ENCODE measurements at regions not wholly inside any gene's neighbourhood (a gene's known extent, or its start where the extent isn't known, plus 50 kb on each side); places are given as distances from the start of the nearest gene placed in this dataset.
A peak's percentile ranks its signal among the peaks of the same experiment; 100 is the strongest.
"Not testable (repeated sequence)": the region's sequence is repeated elsewhere in the genome, so short reads cannot be mapped to it uniquely, and the experiment has no call there.

DNA sequence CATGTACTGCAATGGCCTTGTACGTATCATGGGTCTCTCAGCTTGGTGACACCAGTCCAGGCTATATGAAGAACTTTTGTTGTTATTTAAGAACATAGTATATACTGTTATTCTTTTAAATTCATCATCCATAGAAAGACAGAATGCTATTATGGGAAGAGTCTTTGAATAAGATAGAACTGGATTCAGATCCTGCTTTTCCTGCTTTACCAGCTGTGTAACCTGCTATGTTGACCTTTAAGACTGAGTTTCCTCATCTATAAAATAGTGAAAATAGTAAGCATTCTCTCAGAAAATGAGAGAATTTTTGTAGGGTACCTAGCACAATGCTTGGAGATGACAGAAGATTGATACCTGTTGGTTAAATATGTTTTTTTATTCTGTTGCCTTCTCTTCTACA lies 204.1 kb upstream of the TBL1XR1 start:
- DNase-seq: no peak

DNA sequence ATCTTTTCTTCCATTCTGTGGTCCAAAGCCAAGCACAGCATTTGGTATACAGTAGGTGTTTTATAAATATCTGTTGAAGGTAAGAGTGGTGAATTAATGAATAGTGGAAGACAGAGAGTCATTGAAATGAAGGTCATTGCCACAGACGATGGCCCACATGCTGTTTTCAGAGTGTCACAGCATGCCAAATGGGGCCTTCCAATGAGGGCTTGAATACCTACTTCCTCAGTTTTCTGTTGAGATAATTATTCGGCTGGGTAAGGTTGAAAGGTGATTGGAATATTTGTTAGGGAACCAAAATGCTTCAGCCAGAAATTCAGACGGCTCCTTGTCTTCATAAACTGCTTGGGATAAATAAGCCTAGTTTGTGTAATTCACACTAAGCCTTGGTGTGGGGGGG lies 205.3 kb upstream of the TBL1XR1 start:
- no peak for DNase-seq

DNA sequence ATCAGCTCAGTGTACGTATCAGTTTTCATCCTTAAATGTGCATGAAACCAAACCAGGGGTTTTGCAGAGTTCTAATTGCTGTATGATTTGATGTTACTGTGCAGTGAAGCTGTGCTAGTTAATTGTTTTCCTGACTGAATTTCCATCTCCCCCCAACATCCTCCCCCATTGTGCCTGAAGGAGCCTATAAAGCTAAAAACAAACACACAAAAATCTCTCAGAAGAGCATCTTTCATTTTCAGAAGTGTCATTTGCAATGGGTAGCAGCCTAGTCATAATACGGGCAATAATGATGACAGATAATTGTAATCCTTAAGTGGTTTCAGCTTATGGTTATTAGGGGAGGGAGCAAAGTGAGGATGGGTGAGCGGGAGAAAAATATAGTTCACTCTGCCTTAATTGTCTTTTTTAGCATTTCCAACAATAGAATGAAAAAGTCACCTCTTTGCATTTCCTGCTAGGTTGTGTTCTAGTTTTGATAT lies 207.9 kb upstream of the TBL1XR1 start:
- no peak for DNase-seq

DNA sequence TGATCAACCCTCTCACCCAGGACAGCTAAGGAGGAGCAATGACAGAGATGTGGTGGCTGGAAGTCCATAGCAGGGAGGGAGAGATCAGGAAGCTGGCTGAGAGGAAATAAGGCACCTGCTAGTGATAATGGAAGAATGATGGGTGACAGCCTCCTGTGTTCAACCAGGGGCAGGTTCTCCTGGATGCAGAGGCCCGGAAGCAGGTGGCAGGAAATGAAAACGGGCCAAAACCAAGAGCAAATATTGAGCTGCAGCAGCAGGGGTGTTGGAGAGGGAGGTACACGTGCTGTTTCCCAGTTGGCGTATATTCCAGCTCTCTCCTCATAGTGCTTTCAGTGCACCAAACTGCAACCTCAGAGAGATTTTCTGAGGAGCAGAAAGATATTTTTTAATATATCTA lies 213.4 kb upstream of the TBL1XR1 start:
- DNase-seq: peak in 1 of 2 experiments; percentile 2

DNA sequence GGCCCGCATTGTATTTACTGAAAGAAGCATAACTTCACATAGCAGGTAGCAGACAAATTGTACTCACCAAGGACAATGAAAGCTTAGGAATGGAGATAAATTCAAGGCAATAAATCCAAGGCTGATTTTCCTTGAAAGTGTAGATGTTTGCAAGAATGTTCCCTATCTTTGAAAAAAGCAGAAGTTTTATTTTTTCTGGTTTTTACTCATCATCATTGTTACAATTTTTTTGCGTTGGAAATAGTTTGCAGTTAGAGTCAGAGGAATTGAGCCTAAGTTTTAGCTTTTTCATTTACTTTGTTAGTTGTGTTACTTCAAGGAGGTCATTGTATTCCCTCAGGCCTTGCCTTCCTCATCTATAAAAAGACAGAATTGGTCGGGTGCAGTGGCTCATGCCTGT lies 213.9 kb upstream of the TBL1XR1 start:
- DNase-seq: no peak

DNA sequence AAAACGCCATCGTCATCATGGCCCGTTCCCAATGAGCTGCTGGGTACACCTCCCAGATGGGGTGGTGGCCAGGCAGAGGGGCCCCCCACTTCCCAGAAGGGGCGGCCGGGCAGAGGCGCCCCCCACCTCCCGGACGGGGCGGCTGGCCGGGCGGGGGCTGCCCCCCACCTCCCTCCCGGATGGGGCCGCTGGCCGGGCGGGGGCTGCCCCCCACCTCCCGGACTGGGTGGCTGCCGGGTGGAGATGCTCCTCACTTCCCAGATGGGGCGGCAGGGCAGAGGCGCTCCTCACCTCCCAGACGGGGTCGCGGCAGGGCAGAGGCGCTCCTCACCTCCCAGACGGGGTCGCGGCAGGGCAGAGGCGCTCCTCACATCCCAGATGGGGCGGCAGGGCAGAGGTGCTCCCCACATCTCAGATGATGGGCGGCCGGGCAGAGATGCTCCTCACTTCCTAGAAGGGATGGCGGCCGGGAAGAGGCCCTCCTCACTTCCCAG lies 215.4 kb upstream of the TBL1XR1 start:
- not testable (repeated sequence) for DNase-seq

DNA sequence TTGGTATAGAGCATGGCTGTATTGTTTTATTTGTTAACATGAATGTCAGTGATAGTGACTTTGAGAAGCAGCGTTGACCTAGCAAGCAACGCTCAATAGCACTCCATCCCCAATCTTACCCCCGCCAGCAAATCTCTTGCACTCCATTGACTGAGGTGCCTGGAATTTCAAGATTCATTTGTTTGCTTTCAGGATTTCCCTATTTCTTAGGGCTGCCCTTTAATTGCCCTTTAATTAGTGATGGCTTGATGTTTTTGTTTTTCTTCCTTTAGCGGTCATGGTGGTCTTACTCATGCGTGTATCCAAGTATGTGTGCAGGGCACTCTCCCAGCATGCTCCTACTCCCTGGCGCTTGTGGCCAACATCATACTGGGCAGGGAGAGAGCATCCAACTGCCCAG lies 216.8 kb upstream of the TBL1XR1 start:
- no peak for DNase-seq

DNA sequence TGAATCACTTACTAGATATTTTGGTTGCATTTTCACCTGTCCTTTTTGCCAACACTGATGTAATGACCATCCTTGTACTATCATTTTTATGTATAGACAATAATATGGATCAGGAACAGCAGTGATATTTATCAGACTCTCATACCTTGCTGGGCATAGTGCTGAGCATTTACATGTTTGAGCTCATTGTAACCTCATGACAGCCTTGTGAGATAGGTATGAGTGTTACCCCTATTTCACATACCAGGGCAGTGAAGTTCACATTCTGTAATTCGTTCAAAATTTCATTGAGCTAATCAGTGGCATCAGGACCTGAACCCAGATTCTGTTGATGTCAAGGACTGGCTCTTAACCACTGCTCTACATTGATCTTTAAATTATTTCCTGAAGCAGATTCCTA lies 221.5 kb upstream of the TBL1XR1 start:
- no peak for DNase-seq

DNA sequence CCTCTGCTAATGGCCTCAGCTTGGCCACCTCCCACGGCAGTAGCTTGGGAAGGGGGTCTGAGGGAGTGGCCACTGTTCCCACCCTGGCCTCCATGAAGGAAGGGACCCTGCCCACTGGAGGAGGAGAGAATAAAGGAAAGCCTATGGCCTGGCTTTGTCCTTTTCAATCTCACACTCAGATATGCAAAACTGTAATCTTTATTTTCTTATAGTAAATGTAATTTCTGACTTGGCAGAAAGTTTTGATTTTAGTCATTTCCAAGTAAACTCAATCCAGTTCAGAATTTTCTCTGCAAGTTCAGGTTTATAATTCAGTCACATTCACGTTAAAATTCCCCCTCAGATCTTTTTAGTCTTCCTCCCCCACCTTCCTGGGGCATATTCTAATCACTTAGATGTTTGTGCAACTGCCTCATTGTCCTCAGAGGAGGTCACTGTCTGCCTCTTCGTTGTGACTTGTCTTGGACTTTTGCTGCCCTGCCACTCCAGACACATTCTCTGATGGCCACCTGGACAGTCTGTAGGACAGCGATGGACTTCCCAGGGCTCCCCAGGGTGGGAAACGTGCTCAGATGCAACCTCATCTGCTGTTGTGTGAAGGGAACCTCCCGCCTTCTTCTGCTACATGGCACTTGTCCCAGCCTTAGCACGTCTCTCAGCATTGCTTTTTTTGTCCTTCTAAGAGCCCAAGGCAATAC lies 222.8 kb upstream of the TBL1XR1 start:
- no peak for DNase-seq

DNA sequence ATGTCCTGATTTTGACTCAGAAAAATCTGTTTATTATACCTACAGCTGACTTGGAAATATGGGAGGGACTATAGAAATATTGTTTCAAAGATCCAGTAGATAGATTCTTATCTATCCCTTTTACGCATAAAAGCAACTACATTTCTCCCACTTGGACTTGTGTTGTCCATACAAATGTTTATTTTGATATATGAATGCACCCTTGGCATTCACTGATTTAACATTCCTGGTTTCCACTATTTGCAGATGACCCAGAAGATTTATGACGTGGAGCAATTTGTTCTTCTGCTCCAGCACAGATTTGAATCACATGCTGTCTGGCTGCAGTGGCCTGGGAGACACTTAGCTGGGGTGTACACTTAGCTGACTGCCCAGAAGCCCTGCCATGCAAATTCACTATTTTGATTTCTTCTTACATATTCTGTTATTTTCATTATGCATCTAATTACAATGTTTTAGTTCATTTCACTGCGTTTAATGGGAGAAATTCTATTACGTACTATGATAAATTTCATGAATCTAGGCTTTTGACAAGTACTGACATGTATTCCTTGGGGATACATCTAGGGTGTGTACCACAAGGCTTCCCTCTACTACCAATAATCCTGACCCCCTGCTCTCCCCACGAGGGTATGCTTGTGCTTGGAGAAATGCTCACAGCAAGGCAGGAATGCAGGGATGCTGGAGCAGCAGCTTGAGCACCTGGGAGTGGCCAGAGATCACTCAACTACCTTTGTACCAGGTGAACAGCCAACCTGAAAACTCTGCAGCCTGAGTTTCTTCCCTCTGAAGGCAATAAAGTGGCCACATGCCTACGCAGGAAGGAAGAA lies 223.6 kb upstream of the TBL1XR1 start:
- DNase-seq: no peak

DNA sequence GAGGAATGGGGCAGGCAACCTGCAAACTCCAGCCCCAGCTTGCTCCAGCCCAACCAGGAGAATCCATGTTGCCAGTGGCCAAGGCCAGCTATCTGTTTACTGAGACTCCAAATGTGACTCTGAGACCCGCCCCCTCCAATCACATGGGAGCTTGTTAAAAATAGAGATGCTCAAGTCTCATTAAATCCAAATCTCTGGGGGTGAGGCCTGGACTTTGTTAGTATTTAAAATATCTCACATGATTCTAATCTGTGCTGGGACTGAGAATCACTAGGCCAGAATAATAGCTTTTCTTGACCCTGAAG lies 224.2 kb upstream of the TBL1XR1 start:
- DNase-seq: no peak

DNA sequence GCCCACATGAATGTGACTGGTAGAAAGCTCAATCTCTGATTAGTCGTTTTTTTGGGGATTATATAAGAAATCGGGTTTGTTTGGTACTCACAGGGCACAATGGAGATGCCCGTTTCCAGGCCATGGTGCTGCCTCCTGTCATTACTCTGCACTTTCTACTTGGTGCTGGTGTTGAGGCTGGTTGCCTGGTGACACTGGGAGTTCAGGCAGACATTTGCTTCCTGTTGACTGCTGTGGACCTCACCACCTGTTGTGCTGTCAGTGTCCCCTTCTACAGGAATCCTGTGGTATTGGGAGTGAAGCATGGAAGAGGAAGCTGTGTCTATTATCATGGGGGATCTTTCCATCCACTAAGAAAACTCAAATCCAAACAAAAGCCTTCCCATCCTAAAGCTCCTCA lies 227.2 kb upstream of the TBL1XR1 start:
- DNase-seq: no peak

DNA sequence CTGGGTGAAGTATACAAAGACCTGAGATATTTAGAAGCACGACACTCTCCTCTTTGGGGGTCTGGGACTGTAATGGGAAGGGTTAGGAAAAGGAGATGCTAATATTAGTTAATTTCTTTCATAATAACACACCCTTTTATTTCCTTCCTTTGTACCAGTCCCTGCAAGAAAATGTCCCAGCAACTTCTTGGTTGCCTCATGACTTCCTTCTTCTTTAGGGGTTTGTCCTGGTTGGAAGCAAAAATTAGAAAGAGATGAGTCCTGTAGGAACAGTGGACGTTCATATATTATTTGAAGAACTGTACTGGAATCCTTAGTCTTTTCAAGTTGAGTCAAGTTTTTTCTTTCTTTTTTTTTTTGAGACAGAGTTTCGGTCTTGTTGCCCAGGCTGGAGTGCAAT lies 227.8 kb upstream of the TBL1XR1 start:
- DNase-seq: no peak

DNA sequence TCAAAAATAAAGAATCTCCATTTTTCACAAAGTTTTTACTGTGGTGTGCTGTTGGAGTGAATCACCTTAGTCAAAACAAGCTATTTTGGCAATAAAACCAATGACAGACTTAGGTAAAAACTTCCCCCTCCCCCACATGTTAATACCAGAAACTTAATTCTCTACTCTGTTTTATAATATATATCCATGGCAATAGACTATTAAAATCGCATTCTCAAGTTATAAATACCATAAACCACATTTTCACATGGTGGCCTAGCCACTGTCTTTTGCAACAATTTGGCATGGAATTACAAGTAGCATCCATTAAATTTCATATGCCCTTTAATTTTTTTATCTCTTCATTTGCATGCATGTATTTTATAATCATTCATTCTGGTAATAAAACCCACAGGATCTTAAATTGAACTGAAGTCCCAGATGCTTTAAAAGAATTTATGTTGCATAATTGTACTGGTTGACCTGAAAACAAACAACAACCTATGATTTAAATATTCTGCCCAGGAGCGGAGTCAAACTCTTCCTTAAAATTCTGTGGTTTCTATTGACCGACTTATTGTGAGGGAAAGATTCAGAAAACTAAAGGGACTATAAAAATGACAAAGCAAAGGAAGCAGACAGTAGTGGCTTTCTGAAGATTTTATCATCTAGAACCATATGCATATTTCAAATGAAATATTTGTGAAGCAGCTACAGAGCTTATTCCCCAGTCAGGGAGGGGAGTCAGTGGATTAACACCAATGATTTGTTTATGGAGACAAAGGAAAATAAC lies 229.0 kb upstream of the TBL1XR1 start:
- no peak for DNase-seq

DNA sequence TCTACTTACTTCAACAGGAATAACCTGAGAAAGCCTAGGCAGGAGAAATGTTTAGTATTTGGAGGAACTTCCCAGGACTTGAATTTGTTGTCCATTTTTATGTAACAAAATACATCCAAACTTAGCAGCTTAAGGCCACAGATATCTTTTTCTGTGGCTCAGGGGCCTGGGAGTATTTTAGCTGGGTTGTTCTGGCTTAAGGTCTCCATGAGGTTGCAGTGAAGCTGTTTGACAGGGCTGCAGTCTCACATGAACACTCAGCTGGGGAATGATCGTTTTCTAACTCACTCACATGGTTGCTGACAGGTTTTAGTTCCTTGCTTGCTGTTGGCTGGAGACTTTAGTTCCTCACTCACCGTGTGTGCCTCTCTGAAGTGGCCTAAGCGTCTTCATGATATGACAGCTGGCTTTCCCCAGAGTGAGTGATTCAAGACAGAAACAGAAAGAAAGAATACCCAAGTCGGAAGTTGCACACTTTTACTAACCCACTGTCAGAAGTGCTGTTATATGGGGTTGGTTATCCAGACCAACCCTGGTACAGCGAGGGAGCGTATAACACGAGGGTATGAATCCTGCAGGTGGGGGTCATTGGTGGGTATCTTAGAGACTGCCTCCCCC lies 229.7 kb upstream of the TBL1XR1 start:
- no peak for DNase-seq

DNA sequence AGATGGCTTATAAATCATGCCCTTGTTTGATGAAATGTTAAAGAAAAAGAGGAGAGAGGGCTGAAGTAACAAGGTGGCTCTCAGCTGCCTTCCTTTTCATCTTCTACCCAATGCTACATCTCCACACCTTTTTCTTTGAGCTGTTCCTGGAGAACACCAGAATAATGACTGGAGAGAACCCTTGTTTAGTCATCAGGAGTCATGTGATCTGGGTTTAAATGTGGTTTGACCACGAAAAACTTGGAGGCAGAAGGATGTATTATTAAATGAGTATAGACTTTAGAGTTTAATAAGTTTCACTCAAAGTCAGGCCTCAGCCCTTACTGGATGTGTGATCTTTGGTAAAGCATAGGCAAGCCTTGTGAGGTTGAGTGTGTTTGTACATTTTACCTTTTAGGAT lies 230.3 kb upstream of the TBL1XR1 start:
- DNase-seq: no peak

DNA sequence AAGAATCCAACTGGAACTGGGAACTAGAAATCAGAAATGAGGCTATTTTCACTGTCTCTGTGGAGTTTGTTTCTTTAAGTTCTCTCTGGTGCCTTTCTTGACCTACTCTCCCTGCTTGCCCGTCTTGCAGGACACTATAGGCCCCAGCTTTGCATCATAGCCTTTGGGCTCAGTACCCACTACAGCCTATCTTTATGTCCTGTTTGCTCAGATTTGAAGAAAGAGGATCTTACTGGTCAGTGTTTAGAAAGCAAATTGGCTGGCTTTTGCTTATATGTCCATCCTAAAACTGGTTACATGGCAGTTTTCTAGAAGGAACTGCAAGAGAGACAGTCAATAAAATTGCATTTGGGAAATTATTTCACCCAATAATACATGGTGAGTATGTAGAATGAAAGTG lies 231.8 kb upstream of the TBL1XR1 start:
- DNase-seq: no peak

DNA sequence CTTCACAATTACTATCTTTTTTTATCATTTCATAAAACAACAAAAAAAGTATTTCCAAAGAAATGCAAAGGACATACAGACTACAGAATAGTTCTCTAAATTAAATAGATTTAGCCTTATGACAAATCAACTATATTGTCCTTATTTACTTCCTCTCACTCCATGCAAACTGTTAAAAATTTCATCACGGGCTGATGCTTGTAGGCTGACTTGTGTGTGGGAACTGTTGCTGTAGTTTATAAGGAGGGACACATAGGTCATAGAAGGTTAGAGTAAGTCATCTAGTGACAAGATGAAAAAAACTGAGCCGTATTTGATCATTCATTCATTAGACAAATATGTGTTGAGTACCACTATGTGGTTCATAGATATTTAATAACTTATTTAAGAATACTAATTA lies 232.5 kb upstream of the TBL1XR1 start:
- no peak for DNase-seq

DNA sequence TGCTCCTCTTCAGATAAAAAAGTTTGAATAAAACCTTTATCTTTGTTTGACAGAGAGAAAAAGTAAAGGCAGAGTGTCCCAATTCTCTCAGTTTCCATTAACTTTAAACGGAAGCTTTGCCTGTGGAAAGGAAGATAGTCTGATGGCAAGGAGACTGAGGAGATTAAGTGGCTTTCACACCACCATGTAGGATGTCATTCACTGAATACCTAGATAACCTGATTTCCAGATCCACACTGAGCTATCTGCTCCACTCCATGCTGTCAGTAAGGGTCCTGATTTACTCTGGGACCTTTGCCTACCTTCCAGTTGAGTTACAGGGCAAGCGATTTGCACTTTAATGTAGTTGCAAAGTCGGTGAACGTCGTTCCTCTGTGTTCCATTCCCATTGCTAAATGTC lies 233.4 kb upstream of the TBL1XR1 start:
- DNase-seq: no peak

DNA sequence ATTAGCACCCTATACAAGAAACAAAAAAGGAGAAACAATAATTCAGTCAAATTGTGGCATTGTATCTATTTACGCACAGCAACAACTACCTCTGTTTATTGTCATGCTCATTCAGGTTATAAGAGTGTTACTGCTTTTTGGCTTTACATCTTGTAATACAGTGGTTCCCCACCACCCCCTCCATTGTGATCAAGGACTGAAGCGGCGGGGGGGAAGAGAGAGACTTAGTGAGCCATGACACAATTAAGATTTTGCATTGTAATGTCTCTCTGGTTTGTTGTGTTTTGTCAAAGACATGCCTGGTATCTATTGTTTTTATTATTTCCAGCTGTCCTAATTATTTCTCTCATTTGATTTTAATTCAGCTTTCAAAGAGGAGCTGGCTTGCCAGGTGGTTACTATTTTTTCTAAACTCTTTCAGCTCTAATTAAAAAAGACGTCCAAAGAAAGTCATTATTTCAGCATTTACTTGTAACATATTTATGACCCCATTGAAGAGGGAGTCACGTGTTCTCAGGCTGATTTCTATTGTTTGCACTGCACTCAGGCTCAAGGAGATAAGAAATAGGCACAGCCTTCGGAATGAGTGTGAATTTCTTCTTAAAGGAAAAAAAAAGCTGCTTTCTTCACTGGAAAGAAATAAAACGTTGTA lies 234.4 kb upstream of the TBL1XR1 start:
- no peak for DNase-seq

DNA sequence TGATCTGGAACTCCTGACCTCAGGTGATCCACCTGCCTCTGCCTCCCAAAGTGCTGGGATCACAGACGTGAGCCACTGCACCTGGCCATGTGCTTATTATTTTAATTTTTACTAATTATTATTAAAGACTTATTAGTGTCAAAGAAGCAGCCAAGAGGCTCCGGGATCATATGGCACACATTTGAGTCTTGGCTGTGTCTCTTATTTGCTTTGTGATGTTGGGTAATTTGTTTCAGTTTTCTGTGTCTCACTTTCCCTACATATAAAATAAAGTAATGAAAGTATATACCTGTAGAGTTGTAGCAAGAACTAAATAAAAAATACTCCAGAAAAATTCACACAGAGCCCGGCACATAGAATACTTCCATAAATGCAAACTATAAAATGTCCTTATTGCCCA lies 238.0 kb upstream of the TBL1XR1 start:
- no peak for DNase-seq

DNA sequence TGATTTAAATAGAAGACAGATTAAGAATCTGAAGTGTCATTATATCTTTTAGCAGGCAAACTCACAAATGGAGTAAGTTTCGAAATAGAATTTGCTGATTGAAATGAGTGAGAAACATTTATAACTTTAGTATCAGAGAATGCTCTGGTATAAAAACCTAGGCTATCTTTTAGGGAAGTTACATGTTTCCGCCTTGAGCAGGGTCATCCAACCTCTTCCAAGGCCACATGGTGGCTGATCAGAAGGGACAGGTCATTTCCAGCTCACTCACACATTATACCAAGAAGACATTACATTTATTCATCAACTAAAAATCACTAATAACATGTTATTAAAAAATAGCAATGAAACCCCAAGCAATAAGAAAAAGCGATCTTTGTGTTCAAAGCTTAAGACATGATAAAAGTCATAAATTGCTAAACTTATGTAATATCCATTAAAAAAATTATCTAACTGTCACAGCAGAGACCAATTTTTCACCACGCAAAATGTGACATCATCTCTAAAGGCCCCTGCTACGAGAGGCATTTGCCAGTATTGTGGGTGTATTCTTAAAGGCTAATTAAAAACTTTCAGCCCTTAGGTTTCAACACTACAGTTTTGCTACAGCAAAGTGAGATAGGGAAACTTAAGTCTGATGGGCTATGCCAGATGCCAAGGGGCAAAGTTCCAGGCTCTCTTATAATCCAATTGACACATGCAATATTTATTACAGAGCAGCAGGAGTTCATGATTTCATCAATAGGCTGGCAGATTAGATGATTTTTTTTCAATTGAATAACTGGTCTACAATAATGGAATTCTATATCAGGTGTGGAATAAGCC lies 240.4 kb upstream of the TBL1XR1 start:
- no peak for DNase-seq
